ENCODE measurements at regions not wholly inside any gene's neighbourhood (a gene's known extent, or its start where the extent isn't known, plus 50 kb on each side); places are given as distances from the start of the nearest gene placed in this dataset.

DNA sequence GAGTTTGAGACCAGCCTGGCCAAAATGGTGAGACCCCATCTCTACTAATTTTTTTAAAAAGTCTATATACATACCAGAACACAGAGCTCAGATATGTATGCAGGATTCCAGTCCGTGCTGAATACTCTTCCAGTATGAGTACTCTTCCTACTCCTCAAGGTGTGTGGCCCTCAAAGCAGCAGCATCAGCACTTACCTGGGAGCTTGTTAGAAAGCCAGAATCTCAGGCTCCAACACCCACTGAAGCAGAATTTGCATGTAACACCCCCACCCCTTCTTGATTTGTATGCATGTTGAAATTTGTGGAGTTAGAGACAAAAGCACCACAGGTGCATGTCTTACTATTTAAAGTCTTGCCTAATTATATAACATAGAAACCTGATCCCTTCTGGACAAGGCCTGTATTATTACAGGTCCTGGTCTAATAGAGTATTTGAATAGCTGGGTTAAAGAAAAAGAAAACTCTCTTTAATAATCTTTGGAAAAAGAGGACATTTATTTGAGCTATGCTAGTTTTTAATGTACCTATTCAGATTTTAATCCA is 50.3 kb upstream of the NFE2L2 start:
- no peak overlapping the region for H3K4me3 ChIP-seq (ENCODE audit: low read depth, low read length)
- TF ChIP-seq, protein P1, sequence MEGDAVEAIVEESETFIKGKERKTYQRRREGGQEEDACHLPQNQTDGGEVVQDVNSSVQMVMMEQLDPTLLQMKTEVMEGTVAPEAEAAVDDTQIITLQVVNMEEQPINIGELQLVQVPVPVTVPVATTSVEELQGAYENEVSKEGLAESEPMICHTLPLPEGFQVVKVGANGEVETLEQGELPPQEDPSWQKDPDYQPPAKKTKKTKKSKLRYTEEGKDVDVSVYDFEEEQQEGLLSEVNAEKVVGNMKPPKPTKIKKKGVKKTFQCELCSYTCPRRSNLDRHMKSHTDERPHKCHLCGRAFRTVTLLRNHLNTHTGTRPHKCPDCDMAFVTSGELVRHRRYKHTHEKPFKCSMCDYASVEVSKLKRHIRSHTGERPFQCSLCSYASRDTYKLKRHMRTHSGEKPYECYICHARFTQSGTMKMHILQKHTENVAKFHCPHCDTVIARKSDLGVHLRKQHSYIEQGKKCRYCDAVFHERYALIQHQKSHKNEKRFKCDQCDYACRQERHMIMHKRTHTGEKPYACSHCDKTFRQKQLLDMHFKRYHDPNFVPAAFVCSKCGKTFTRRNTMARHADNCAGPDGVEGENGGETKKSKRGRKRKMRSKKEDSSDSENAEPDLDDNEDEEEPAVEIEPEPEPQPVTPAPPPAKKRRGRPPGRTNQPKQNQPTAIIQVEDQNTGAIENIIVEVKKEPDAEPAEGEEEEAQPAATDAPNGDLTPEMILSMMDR (IDR thresholded peaks at IDR 0.05; ENCODE audit: low read depth, low read length) = no peak

DNA sequence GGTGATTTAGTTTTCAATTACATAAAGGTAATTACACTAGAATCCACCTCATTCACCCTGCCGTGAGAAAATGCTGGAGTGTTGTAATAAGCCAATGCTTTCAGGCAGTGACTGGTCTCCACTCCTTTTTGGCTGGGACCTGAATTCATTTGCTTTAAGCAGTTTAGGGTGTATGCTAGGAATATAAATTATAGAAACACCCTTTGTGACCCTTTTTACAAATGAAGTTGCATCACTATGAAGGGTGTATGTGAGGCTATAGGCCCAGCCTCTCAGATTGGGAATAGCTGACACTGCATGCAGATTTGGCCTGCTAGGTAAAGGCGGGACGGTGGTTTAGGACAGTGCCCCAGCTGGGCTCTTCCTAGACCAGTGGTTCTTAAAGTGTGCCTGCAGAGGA is 50.8 kb upstream of the NFE2L2 start:
- TF ChIP-seq, protein P1 (IDR thresholded peaks at IDR 0.05; ENCODE audit: low read depth, low read length) = no peak
- H3K4me3 ChIP-seq (ENCODE audit: low read depth, low read length) = no peak overlapping the region

DNA sequence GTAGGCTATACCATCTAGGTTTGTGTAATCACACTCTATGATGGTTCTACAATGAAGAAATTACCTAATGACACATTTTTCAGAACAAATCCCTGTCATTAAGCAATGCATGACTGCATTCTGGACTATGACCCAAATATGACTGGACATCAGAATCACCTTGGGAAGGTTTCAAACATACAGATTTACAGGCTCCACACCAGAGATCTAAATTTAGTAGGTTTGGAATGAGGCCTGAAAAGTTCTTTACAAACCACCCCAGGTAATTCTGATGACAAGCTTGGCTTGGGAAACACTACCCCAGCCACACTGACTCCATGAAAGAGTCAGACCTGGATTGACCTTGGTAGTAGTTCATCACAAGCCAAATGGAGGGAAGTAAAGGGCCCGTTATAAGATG is 52.2 kb upstream of the NFE2L2 start:
- no peak overlapping the region for H3K4me3 ChIP-seq (ENCODE audit: low read depth, low read length)
- TF ChIP-seq, protein P1 (IDR thresholded peaks at IDR 0.05; ENCODE audit: low read depth, low read length) = no peak

DNA sequence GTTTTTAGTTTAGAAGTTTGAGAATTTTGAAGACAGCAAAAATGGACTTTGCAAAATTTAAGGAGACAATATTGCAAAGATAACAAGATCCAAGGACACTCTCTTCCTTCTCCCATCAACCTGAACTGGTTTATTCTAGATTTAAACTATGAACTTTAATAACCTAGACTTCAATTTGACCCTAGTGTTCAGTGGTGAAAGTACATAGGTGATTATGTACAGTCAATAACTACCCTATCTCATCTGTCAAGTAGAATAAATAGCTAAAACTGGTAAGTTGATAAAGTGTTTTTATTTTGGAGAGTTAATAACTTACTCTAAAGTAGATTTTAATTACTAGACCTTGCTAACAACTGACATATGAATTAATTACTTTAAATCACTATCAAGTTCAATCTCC is 52.9 kb upstream of the NFE2L2 start:
- H3K4me3 ChIP-seq (ENCODE audit: low read depth, low read length) = no peak overlapping the region
- TF ChIP-seq, protein P1 (IDR thresholded peaks at IDR 0.05; ENCODE audit: low read depth, low read length) = no peak

DNA sequence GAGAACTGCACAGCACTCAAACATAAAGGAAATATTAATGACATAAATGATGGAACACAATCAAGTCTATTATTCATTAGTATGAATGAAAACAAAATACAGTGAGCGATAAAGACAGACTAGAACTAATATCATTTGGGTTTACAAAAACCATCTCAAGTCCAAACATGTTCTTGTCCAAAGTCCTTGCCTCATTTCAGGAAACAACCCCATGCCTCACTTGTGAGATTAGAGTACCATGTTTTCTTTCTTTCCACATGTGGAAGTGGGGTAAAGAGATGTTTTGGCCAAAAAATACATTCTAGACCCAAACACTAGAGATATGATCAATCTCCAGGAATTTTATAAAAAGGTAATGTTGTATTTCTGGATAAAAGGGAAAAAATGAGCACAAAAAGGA is 53.3 kb upstream of the NFE2L2 start:
- TF ChIP-seq, protein P1 (IDR thresholded peaks at IDR 0.05; ENCODE audit: low read depth, low read length) = no peak
- H3K4me3 ChIP-seq (ENCODE audit: low read depth, low read length) = no peak overlapping the region

DNA sequence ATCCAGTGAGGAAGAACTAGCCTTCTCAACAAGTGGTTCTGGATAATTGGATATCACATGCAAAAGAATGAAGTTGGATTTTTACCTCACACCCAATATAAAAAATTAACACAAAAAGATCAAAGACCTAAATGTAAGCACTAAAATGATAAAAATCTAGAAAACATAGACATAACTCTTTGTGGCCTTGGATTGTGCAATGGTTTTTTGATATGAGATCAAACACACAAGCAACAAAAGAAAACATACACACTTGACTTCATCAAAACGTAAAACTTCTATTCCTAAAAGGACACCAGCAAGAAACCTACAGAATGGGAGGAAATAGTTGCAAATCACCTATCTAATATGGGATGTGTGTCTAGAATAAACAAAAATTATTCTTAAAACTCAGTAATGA is 54.1 kb upstream of the NFE2L2 start:
- TF ChIP-seq, protein P1 (IDR thresholded peaks at IDR 0.05; ENCODE audit: low read depth, low read length) = no peak
- H3K4me3 ChIP-seq (ENCODE audit: low read depth, low read length) = no peak overlapping the region

DNA sequence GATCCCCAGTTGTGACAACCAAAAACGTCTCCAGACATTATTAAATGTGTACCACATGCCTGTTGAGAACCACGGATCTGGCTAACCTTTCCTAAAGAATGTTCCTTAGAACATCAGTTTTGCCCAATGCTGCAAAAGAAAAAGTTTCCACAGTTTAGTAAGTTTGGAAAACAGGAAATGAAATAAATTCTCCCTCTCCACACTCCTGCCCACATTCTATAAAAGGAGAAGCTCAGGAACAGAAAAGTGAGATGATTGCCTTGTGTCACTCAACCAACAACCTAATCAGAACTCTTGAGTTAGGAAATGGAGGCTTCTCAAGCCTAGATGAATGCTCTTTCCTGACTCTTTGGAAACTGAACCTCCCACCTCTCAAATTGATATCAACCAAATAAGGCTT is 56.1 kb upstream of the NFE2L2 start:
- TF ChIP-seq, protein P1 (IDR thresholded peaks at IDR 0.05; ENCODE audit: low read depth, low read length) = no peak
- no peak overlapping the region for H3K4me3 ChIP-seq (ENCODE audit: low read depth, low read length)

All from WI38 (cell line).